ENCODE measurements at regions not wholly inside any gene's neighbourhood (a gene's known extent, or its start where the extent isn't known, plus 50 kb on each side); places are given as distances from the start of the nearest gene placed in this dataset.
A peak's percentile ranks its signal among the peaks of the same experiment; 100 is the strongest.

GRCh38 chr2:7976206-7976605 lies 705.6 kb upstream of the ID2 start:
- no peak for DNase-seq (ENCODE audit: low read depth)

GRCh38 chr2:7977981-7978380 lies 703.9 kb upstream of the ID2 start:
- DNase-seq (ENCODE audit: low read depth) = no peak

- no peak for DNase-seq (ENCODE audit: low read depth)
Measured at GRCh38 chr2:7982054-7982453, 699.8 kb upstream of the ID2 start.

- no peak for DNase-seq (ENCODE audit: low read depth)
Measured at GRCh38 chr2:7983451-7983850, 698.4 kb upstream of the ID2 start.

GRCh38 chr2:7983912-7984311 lies 697.9 kb upstream of the ID2 start:
- no peak for DNase-seq (ENCODE audit: low read depth)

- DNase-seq (ENCODE audit: low read depth) = no peak
Measured at GRCh38 chr2:7984693-7985353, 697.0 kb upstream of the ID2 start.

- DNase-seq (ENCODE audit: low read depth) = no peak
Measured at GRCh38 chr2:7986431-7986830, 695.4 kb upstream of the ID2 start.

GRCh38 chr2:7987992-7988391 lies 693.9 kb upstream of the ID2 start:
- no peak for DNase-seq (ENCODE audit: low read depth)

- DNase-seq (ENCODE audit: low read depth) = no peak
Measured at GRCh38 chr2:7988440-7988839, 693.4 kb upstream of the ID2 start.

- no peak for DNase-seq (ENCODE audit: low read depth)
Measured at GRCh38 chr2:7989823-7990222, 692.0 kb upstream of the ID2 start.

GRCh38 chr2:7992612-7993602 lies 688.9 kb upstream of the ID2 start:
- peak; percentile 14 for DNase-seq (ENCODE audit: low read depth)

GRCh38 chr2:7994397-7994951 lies 687.4 kb upstream of the ID2 start:
- DNase-seq (ENCODE audit: low read depth) = no peak

- DNase-seq (ENCODE audit: low read depth) = no peak
Measured at GRCh38 chr2:7997279-7997678, 684.6 kb upstream of the ID2 start.

- no peak for DNase-seq (ENCODE audit: low read depth)
Measured at GRCh38 chr2:7999683-8000476, 682.0 kb upstream of the ID2 start.

- no peak for DNase-seq (ENCODE audit: low read depth)
Measured at GRCh38 chr2:8000870-8001269, 681.0 kb upstream of the ID2 start.

- no peak for DNase-seq (ENCODE audit: low read depth)
Measured at GRCh38 chr2:8002765-8003393, 679.0 kb upstream of the ID2 start.

GRCh38 chr2:8003462-8004075 lies 678.3 kb upstream of the ID2 start:
- peak; percentile 48 for DNase-seq (ENCODE audit: low read depth)

- DNase-seq (ENCODE audit: low read depth) = peak; percentile 78
Measured at GRCh38 chr2:8004250-8004681, 677.6 kb upstream of the ID2 start.

- no peak for DNase-seq (ENCODE audit: low read depth)
Measured at GRCh38 chr2:8006181-8006580, 675.7 kb upstream of the ID2 start.

- DNase-seq (ENCODE audit: low read depth) = no peak
Measured at GRCh38 chr2:8006626-8007025, 675.2 kb upstream of the ID2 start.

GRCh38 chr2:8009010-8009597 lies 672.8 kb upstream of the ID2 start:
- peak; percentile 13 for DNase-seq (ENCODE audit: low read depth)

Measured in stromal cell of bone marrow (primary cell).